ENCODE measurements at regions not wholly inside any gene's neighbourhood (a gene's known extent, or its start where the extent isn't known, plus 50 kb on each side); places are given as distances from the start of the nearest gene placed in this dataset.

DNA sequence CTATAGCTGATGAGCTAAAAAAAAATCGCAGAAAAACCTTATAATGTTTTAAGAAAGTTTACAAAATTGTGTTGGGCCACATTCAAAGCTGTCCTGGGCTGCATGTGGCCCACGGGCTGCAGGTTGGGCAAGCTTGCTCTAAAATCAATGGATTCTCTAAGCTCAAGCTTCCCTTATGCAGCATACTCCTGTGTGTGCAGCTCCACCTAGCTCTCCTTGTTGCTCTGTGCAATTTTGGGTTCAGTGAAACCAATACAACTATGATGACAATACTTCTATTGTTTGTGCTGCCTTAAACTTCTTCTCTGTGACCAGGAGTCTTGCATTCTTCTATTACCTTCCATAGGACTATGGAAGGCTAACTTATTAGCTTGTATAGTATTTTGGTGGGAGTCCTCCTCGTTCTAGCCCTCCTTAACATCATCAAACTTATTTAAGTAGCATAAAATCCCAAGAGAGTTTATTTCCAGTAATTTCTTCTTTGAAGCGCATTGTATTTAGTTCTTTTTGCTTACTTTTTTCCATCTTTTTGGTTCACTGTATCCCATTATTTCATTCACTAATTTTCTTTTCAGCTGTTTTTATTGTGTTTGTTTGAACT, 170.9 kb upstream of the SMIM30 start:
- Histone ChIP-seq H3K27ac (ENCODE audit: low read depth, low read length) (no peak overlapping the region), H4K8ac (ENCODE audit: low read depth, low read length) (no peak overlapping the region), H3K23ac (ENCODE audit: low read length) (no peak overlapping the region), H3K4me1 (ENCODE audit: control insufficient read depth in 1 of 2, insufficient read depth in 2 of 2, low read length in 2 of 2) (peaks cover 3 to 4% of the 10 kb centered on the region in 2 experiments), H3K4me2 (ENCODE audit: low read length) (no peak overlapping the region), H2AFZ (ENCODE audit: insufficient read depth, low read length, poor library complexity) (no peak overlapping the region), H3K4me3 (ENCODE audit: low read depth, low read length) (no peak overlapping the region), H2AK5ac (ENCODE audit: low read length) (no peak overlapping the region), H4K91ac (ENCODE audit: low read depth, low read length) (no peak overlapping the region), H2BK5ac (ENCODE audit: low read depth, low read length, poor library complexity) (no peak overlapping the region), H3K79me1 (ENCODE audit: low read length) (peaks cover 2% of the 10 kb centered on the region), H3K14ac (ENCODE audit: low read length) (no peak overlapping the region), H3K18ac (ENCODE audit: low read length) (no peak overlapping the region), H3K4ac (ENCODE audit: low read depth, low read length) (no peak overlapping the region), H2BK12ac (ENCODE audit: low read length) (no peak overlapping the region), H3K9me3 (ENCODE audit: insufficient read depth, low read depth, low read length) (no peaks in the 10 kb centered on the region), H3K9ac (ENCODE audit: low read length) (no peak overlapping the region), H4K12ac (ENCODE audit: low read depth, low read length) (no peak overlapping the region), H3K27me3 (ENCODE audit: insufficient read depth, low read length) (no peaks in the 10 kb centered on the region), H3K36me3 (ENCODE audit: control insufficient read depth in 1 of 2, insufficient read depth in 2 of 2, low read length in 2 of 2) (no peaks in the 10 kb centered on the region), H3K79me2 (ENCODE audit: control insufficient read depth, insufficient read depth, low read length, poor library complexity) (no peaks in the 10 kb centered on the region), H2BK120ac (ENCODE audit: insufficient read depth, low read length, poor library complexity) (no peak overlapping the region)
- WGBS (ENCODE audit: extremely low coverage, insufficient coverage, insufficient read length), result no CpG with 5 or more reads among the region's 4 CpGs
- DNase-seq, result peak in 1 of 2 donors; percentile 25

DNA sequence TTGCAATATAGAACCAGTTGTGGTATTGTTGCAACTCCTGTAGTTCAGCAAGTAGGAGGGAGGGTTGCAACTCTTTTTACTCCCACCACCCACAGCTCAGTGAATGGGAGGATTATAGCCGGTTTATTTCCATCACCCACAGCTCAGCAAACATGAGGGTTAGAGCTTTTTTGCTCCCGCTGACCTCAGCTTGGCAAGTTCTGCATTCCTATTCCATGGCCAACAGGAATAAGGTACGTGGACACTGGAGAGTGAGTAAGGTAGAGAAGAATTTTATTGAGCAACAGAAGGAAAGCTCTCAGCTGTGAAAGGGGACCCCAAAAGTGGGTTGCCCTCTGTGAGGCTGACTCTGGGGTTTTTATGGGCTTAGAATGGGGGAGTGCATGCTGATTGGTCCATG, 167.1 kb upstream of the SMIM30 start:
- no CpG with 5 or more reads among the region's 3 CpGs for WGBS (ENCODE audit: extremely low coverage, insufficient coverage, insufficient read length)
- H3K4ac ChIP-seq (ENCODE audit: low read depth, low read length), result no peak overlapping the region

DNA sequence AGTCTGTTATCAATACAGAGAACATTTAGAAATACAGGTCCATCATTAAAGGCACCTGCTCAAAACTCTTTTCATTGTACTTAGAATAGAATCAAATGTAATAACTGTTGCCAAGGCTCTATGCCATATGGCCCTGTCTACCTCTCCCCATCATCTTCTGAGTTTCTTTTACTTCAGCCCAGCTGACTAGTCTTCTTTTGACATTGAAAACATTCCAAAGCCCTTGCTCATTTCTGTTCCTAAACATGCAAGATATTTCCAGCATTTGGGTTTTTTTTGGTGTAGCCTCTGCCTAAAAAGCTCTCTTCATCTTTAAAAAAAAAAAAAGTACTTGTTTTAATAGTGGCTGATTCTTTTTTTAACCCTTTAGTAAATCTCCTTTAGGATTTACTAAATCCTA, 165.5 kb upstream of the SMIM30 start:
- no peak overlapping the region for H2BK5ac ChIP-seq (ENCODE audit: low read depth, low read length, poor library complexity)
- no peak overlapping the region for H4K12ac ChIP-seq (ENCODE audit: low read depth, low read length)
- H3K23ac ChIP-seq (ENCODE audit: low read length), result no peak overlapping the region
- H3K18ac ChIP-seq (ENCODE audit: low read length), result no peak overlapping the region
- H3K79me2 ChIP-seq (ENCODE audit: control insufficient read depth, insufficient read depth, low read length, poor library complexity), result no peaks in the 10 kb centered on the region
- no peak overlapping the region for H3K27ac ChIP-seq (ENCODE audit: low read depth, low read length)
- no peak overlapping the region for H2AFZ ChIP-seq (ENCODE audit: insufficient read depth, low read length, poor library complexity)
- no peak overlapping the region for H2AK5ac ChIP-seq (ENCODE audit: low read length)
- H3K4me1 ChIP-seq (ENCODE audit: control insufficient read depth in 1 of 2, insufficient read depth in 2 of 2, low read length in 2 of 2), result peaks cover 3 to 4% of the 10 kb centered on the region in 2 experiments
- H3K4me3 ChIP-seq (ENCODE audit: low read depth, low read length), result no peak overlapping the region
- H3K79me1 ChIP-seq (ENCODE audit: low read length), result peaks cover 2% of the 10 kb centered on the region
- H2BK120ac ChIP-seq (ENCODE audit: insufficient read depth, low read length, poor library complexity), result no peak overlapping the region
- H4K91ac ChIP-seq (ENCODE audit: low read depth, low read length), result no peak overlapping the region
- H3K9me3 ChIP-seq (ENCODE audit: insufficient read depth, low read depth, low read length), result no peaks in the 10 kb centered on the region
- no peaks in the 10 kb centered on the region for H3K27me3 ChIP-seq (ENCODE audit: insufficient read depth, low read length)
- no peak overlapping the region for H3K14ac ChIP-seq (ENCODE audit: low read length)
- H3K9ac ChIP-seq (ENCODE audit: low read length), result no peak overlapping the region
- peak in 1 of 2 donors; percentile 56 for DNase-seq
- no peak overlapping the region for H4K8ac ChIP-seq (ENCODE audit: low read depth, low read length)
- H3K4me2 ChIP-seq (ENCODE audit: low read length), result no peak overlapping the region
- H2BK12ac ChIP-seq (ENCODE audit: low read length), result no peak overlapping the region
- H3K36me3 ChIP-seq (ENCODE audit: control insufficient read depth in 1 of 2, insufficient read depth in 2 of 2, low read length in 2 of 2), result no peaks in the 10 kb centered on the region
- H3K4ac ChIP-seq (ENCODE audit: low read depth, low read length), result no peak overlapping the region

More for the DNA sequence above, 167.1 kb upstream of the SMIM30 start:
- DNase-seq, result peak; percentile 27 to 58
- Histone ChIP-seq H3K18ac (ENCODE audit: low read length) (no peak overlapping the region), H3K27me3 (ENCODE audit: insufficient read depth, low read length) (no peaks in the 10 kb centered on the region), H2AK5ac (ENCODE audit: low read length) (no peak overlapping the region), H4K8ac (ENCODE audit: low read depth, low read length) (no peak overlapping the region), H2BK5ac (ENCODE audit: low read depth, low read length, poor library complexity) (no peak overlapping the region), H2AFZ (ENCODE audit: insufficient read depth, low read length, poor library complexity) (no peak overlapping the region), H4K91ac (ENCODE audit: low read depth, low read length) (no peak overlapping the region), H3K4me1 (ENCODE audit: control insufficient read depth in 1 of 2, insufficient read depth in 2 of 2, low read length in 2 of 2) (peaks cover 3 to 4% of the 10 kb centered on the region in 2 experiments), H3K14ac (ENCODE audit: low read length) (no peak overlapping the region), H3K9ac (ENCODE audit: low read length) (no peak overlapping the region), H4K12ac (ENCODE audit: low read depth, low read length) (no peak overlapping the region), H3K23ac (ENCODE audit: low read length) (no peak overlapping the region), H3K79me1 (ENCODE audit: low read length) (peaks cover 2% of the 10 kb centered on the region), H3K4me2 (ENCODE audit: low read length) (no peak overlapping the region), H2BK120ac (ENCODE audit: insufficient read depth, low read length, poor library complexity) (no peak overlapping the region), H3K36me3 (ENCODE audit: control insufficient read depth in 1 of 2, insufficient read depth in 2 of 2, low read length in 2 of 2) (no peaks in the 10 kb centered on the region), H3K9me3 (ENCODE audit: insufficient read depth, low read depth, low read length) (no peaks in the 10 kb centered on the region), H3K4me3 (ENCODE audit: low read depth, low read length) (no peak overlapping the region), H2BK12ac (ENCODE audit: low read length) (peak overlapping the region; percentile 66), H3K79me2 (ENCODE audit: control insufficient read depth, insufficient read depth, low read length, poor library complexity) (no peaks in the 10 kb centered on the region), H3K27ac (ENCODE audit: low read depth, low read length) (no peak overlapping the region)

DNA sequence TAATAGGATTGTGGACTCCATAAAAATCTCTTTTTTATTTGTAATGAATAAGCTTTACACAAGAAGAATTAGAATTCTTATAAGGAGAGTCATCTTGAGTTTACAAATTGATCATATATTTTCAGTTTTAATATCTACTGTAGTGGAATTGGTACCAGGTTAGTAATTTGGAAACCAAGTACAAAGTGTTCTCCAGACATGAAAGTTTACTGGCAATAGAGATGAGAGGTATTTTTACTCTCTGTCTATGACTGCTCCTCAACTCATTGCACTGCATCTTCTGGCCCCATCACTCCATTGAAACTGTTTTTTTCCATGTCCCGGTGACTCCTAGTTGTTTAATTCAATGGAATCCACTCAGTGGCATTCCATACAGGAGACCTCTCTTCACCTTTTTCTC, 164.5 kb upstream of the SMIM30 start:
- no CpG with 5 or more reads among the region's 1 CpG for WGBS (ENCODE audit: extremely low coverage, insufficient coverage, insufficient read length)
- Histone ChIP-seq H3K9ac (ENCODE audit: low read length) (no peak overlapping the region), H2BK120ac (ENCODE audit: insufficient read depth, low read length, poor library complexity) (no peak overlapping the region), H3K4me2 (ENCODE audit: low read length) (no peak overlapping the region), H3K18ac (ENCODE audit: low read length) (no peak overlapping the region), H4K91ac (ENCODE audit: low read depth, low read length) (peak overlapping the region; percentile 24), H2BK12ac (ENCODE audit: low read length) (peak overlapping the region; percentile 64), H3K4me1 (ENCODE audit: control insufficient read depth in 1 of 2, insufficient read depth in 2 of 2, low read length in 2 of 2) (peaks cover 3 to 4% of the 10 kb centered on the region in 2 experiments), H4K8ac (ENCODE audit: low read depth, low read length) (no peak overlapping the region), H3K27me3 (ENCODE audit: insufficient read depth, low read length) (no peaks in the 10 kb centered on the region), H2AFZ (ENCODE audit: insufficient read depth, low read length, poor library complexity) (no peak overlapping the region), H3K14ac (ENCODE audit: low read length) (no peak overlapping the region), H3K4me3 (ENCODE audit: low read depth, low read length) (no peak overlapping the region), H3K9me3 (ENCODE audit: insufficient read depth, low read depth, low read length) (no peaks in the 10 kb centered on the region), H3K27ac (ENCODE audit: low read depth, low read length) (no peak overlapping the region), H3K23ac (ENCODE audit: low read length) (no peak overlapping the region), H3K4ac (ENCODE audit: low read depth, low read length) (no peak overlapping the region), H2BK5ac (ENCODE audit: low read depth, low read length, poor library complexity) (no peak overlapping the region), H3K79me2 (ENCODE audit: control insufficient read depth, insufficient read depth, low read length, poor library complexity) (no peaks in the 10 kb centered on the region), H2AK5ac (ENCODE audit: low read length) (no peak overlapping the region), H4K12ac (ENCODE audit: low read depth, low read length) (no peak overlapping the region), H3K79me1 (ENCODE audit: low read length) (no peaks in the 10 kb centered on the region), H3K36me3 (ENCODE audit: control insufficient read depth in 1 of 2, insufficient read depth in 2 of 2, low read length in 2 of 2) (no peaks in the 10 kb centered on the region)
- DNase-seq, result no peak
